OCI-LY7 (cell line): ENCODE measurements at regions not wholly inside any gene's neighbourhood (a gene's known extent, or its start where the extent isn't known, plus 50 kb on each side); places are given as distances from the start of the nearest gene placed in this dataset.

Source experiments
- CTCF ChIP-seq: fragments of 200-600 bp; sonication (generic); conservative IDR thresholded peaks from 2 replicates; pipeline ENCODE4 v1.5.1; 2014; ENCODE audit warnings: mild to moderate bottlenecking, antibody characterized with exemption, low read length, moderate library complexity, mixed read lengths
- EZH2phosphoT487 ChIP-seq: fragments of 200-600 bp; sonication (generic); IDR thresholded peaks from 2 replicates; pipeline ENCODE4 v1.6.1; 2018; ENCODE audit warnings: low read depth, borderline replicate concordance, mild to moderate bottlenecking, mixed run types, antibody characterized with exemption, low read length, moderate library complexity, mixed read lengths

- TF ChIP-seq CTCF (no peak), EZH2phosphoT487 (no peak)
Measured at GRCh38 chr2:57534358-57534757, 512.2 kb upstream of the VRK2 start.
